COR-L47 (cell line): ENCODE measurements at regions not wholly inside any gene's neighbourhood (a gene's known extent, or its start where the extent isn't known, plus 50 kb on each side); places are given as distances from the start of the nearest gene placed in this dataset.
"Not testable (repeated sequence)": the region's sequence is repeated elsewhere in the genome, so short reads cannot be mapped to it uniquely, and the experiment has no call there.

Experiments used
- DNase-seq: peaks from one replicate; lab custom pipeline; 2025; lab: John Stamatoyannopoulos, UW

GRCh38 chr5:88666761-88667495 lies 216.1 kb downstream of the MEF2C start:
- no peak for DNase-seq

DNA sequence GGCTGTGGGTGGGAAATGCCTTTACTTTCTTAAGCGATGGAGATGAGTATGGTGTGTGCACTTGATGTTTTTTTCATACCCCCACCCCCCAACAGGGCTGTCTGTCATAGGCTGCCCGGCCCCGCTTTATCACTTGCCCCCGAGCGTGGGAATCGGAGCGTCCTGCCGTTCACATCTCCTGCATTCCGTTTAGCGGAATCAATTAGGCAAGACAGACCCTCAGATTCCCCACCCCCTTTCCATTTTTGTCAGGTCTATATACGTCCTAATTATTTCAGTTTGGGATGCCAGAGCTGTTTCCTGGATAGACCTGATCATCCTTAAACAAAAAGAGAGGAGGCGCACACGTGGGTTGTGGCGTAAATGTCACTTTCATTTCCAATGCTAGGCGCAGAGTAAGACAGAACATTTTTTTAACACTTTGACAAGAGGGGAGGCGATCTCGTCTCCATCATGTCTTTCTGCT lies 217.2 kb downstream of the MEF2C start:
- DNase-seq = no peak

DNA sequence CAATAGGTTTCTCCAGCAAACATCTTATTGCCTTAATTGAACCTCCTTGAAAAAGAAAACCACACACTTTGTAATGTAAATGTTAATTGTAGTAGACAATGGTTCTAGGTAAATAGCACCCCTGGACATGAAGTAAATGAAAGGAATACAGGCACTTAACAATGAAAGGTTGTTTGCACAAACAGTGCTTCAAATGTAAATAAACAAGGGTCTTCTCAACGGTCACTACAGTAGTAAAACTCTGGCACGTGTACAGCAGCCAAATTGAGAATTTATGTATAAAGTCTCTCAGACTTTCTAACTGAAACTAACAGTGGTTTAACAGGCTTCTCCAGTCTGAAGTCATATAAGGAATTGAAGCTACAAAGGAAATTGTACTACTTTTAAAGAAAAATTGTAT lies 218.3 kb downstream of the MEF2C start:
- peak; percentile 56 for DNase-seq

DNA sequence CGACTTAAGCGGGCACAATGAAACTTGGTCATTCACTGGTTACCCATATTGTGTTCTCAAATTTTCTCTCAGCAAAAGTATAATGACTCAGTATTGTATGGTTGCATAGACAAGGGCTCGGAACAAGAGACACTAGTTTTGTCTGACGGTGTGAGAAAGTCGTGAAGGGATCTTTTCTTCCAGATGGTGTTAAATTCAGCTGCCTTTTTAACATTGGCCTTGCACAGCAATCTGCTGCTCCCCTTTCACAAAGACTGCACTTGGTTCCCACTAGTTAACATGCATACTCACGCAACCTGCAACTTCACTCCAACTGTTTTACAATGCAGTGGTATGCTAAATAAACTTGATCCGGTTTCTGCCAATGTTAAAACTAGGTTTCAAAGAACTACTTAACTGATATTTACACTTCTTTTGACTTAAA lies 219.2 kb downstream of the MEF2C start:
- no peak for DNase-seq

DNA sequence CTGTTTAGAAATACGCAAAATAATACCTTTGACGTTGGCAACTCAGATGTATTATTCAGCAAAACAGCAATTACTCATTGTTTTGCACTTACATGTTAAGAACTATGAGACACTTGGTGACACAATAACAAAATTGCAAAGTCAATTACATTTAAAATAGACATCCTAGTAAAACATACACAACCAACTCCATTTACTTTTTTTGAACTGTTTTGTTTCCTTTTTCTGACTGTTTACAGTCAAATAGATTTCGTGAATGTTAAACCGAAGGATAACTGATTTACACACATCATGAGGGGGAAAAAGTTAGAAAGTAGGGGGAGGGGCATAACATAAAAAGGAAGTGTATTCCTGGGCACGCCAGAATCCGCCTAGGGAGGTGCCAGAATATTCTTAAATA lies 220.1 kb downstream of the MEF2C start:
- DNase-seq = no peak

- peak; percentile 16 for DNase-seq
Measured at GRCh38 chr5:88661806-88662207, 221.2 kb downstream of the MEF2C start.

DNA sequence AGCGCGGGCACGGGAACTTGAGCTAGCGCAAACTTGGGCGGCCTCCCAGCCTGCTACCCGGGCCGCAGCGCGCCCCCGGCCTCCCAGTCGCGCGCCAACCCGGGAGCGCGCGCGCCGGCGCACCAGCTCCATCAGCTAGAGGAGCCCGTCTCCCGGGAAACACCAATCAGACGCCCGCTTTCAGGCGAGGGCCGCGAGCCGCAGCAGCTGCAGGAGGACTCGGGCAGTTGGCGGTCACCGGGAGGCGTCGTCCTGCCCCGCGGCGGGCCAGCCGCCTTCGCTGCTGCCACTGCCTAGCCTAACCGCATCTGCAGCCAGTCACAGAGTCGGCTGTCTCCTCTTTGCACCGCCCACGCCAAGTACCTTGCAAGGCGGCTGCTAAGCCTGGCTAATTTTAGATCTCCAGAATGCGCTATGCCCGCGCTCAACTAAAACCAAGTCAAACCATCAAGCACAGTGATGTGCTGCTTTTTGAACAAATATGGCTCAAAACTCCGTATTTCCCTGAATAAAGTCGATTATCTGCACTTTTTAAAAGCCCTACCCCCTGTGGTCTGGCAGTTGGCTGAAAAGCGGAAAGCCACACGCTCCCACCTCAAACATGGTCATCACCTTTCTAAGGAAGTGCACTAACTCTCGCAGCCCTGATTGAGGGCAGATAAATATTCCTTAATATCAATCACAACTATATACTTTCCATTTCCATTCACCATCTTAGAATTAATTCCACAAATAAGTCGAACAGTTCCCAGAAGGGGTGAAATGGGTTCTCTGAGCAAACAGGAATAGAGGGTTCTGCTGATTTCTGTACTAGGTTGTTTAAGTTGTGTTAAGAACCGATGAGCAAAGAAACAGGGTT lies 221.8 kb downstream of the MEF2C start:
- peak; percentile 94 for DNase-seq

DNA sequence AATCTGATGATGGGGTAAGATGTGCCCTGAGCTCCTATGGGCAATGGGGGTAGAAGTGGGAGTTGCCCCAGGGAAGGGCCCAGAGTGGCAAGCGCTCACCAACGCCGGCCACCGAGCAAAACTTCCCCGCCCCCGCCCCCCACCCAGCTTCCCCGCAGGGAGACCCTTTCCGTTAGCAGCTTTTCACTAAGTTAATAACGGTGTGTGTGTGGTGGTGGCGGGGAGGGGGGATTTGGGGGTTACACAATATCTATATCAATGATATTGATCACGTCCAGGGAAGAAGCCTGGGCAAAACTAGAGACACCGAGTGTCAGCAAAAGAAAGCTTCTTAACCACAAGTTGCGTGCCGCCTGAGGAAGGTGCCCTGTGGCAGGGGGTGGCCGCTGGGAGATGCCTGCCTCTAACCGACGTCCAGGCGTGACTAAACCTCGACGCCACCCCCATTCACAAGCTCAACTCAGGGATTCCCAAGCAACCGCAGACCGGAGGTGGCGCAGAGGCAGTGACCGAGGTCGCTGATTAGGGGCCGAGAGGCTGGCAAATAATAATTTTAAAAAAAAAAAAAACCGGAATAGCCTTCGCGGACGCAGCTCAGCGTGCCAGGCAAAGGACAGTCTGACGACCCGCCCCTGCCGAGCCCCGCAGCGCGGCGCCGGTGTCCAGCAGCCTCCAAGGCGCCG lies 222.6 kb downstream of the MEF2C start:
- peak; percentile 84 for DNase-seq

GRCh38 chr5:88659529-88660263 lies 223.3 kb downstream of the MEF2C start:
- DNase-seq = no peak

DNA sequence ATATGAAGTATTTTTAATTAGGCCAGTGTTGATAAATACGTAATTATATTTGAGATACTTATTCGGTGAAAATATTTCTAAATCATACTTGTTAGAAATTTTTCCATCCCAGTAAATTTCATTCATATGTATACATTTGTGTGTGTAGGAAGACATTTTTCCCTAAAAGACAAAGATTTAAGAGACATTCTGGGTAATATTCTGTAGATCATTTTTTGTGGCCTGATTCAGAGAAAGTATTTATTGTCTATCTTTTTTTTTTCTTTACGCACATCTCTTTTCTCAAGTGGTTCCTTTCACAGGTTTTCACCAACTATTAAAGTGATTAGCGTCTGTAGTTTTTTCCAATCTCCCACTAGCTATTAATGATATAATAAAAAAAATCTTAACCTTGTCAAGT lies 224.1 kb downstream of the MEF2C start:
- no peak for DNase-seq

DNA sequence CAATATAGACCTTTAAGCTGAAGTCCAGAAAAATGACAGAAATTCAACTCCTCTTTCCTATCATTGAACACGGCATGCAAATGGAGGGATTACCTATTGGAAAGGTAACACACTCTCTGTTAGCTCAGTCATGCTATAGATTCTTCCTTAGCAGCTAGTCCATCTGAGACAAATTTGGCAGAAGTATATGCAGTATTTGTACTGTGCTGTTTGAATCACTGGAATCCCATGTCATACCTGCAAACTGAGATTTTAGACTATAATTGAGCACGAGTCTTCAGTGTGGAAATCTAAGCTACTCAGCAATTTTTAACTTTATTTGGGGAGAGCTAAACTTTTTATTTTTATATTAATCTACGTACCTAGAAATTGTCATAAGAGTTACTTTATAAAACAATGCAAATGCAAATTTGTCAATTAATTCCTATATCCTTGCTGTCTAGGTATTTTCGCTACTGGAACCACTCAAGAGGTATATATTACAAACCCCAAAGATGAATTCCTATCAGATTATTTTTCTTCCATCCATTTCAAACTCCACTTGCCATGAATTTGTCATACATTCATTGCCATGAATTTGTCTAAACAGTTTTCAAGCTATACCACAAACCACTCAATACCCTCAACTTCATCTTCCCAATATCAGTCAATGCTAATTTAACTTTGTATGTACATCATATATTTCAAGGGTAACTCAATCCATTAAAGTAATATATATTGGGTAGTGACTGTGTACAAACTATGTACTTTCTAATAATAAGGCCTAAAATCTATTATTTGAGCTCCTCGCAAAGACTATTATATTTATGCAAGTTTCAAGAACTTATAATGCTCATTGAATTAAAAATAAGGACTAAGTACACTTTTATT lies 224.8 kb downstream of the MEF2C start:
- no peak for DNase-seq

DNA sequence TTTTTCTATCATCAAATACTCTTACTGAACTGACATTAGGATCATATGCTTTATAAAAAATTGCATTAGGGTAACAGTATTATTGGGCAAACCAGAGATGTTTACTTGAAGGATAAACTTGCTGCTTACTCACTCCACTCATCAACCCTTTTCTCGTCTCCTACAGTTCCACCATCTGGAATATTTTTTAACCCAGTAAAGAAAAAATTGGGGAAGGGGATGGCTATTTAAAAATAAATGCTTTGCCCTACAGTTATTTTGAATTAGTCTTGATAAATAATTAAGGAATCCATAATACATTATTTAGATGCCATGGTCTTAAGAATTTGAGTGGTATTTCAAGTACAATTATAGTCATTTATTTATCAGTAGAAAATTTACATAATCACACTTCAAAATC lies 225.8 kb downstream of the MEF2C start:
- no peak for DNase-seq

DNA sequence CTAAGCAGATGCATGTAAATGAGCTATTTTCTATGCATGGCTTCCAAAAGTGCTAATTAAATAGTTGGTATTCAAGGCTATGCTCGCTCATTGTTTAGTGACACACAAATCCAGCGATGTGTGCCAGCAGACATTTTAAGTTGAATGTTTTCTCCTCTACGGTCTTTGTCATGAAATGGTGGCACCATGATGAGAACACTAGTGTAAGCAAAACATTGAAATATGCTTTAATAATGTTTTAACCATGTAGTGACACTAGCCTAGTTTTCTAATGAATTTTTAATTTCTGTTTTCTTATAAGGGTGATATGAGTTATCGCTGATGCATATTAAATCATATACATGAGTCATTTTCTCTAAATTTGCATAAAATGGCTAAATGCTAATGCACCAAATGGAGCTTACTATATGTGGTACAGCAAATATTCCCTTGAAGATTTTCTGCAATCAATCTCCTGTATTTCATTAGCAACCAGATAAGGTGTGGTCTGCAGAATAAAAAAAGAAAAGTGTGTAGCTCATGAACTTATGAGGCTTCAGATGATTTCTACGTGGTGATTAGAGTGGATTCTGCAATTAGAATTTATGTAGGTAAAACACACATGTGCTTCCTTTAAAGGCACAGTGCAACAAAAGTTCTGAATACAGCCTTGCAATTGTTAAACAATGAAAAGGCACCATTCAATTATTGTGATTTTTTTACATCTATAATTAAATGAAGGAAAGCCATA lies 226.6 kb downstream of the MEF2C start:
- DNase-seq = no peak

GRCh38 chr5:88653471-88653870 lies 229.5 kb downstream of the MEF2C start:
- no peak for DNase-seq

DNA sequence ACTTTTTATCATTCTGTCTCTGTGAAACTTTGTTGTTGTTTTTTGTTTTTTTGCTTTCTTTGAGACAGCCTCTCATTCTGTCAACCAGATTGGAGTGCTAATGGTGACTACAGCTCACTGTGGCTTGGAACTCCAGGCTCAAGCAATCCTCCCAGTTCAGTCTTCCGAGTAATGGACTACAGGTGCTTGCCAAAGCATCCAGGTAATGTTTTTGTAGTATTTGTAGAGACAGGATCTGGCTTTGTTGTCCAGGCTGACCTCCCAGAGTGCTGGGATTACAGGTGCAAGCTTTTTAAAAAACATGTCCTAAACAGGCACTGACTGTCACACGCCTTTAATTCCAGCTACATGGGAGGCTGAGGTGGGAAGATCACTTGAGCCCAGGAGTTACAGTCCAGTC lies 235.1 kb downstream of the MEF2C start:
- no peak for DNase-seq

GRCh38 chr5:88646866-88647265 lies 236.1 kb downstream of the MEF2C start:
- DNase-seq = no peak

- no peak for DNase-seq
Measured at GRCh38 chr5:88644676-88645075, 238.3 kb downstream of the MEF2C start.

DNA sequence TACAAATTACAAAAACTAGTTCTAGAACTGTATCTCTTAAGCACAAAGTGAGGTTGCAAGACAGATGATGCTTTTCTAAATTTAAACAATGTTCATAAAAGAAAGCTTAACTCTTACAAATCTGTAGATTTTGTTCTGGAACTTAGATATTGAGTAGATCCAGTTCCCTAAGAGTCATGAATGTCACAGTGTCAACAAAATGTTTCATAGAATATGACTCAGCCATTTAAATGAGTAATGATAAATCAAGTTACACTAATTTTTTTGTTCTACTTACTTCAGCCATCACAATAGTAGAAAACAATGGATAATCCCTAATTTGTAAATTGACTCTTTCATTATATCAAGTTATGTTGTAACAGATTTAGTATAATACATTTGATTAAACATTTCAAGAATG lies 239.7 kb downstream of the MEF2C start:
- DNase-seq = no peak

- DNase-seq = no peak
Measured at GRCh38 chr5:88634014-88634413, 249.0 kb downstream of the MEF2C start.

- DNase-seq = not testable (repeated sequence)
Measured at GRCh38 chr5:88622890-88623289, 260.1 kb downstream of the MEF2C start.
